ENCODE measurements at regions not wholly inside any gene's neighbourhood (a gene's known extent, or its start where the extent isn't known, plus 50 kb on each side); places are given as distances from the start of the nearest gene placed in this dataset.

GRCh38 chr4:66367043-66367660, 696.9 kb upstream of the EPHA5 start:
- TF ChIP-seq YY1 (IDR thresholded peaks at IDR 0.05; ENCODE audit: insufficient read depth, insufficient read length) (no peak), ZNF274 (IDR thresholded peaks at IDR 0.05; ENCODE audit: low read depth, low read length) (no peak), SUZ12 (IDR thresholded peaks at IDR 0.05; ENCODE audit: extremely low read depth, insufficient read depth, insufficient read length) (no peak)

All from NT2/D1 (cell line).